ENCODE measurements at regions not wholly inside any gene's neighbourhood (a gene's known extent, or its start where the extent isn't known, plus 50 kb on each side); places are given as distances from the start of the nearest gene placed in this dataset.
"Not testable (repeated sequence)": the region's sequence is repeated elsewhere in the genome, so short reads cannot be mapped to it uniquely, and the experiment has no call there.

DNA sequence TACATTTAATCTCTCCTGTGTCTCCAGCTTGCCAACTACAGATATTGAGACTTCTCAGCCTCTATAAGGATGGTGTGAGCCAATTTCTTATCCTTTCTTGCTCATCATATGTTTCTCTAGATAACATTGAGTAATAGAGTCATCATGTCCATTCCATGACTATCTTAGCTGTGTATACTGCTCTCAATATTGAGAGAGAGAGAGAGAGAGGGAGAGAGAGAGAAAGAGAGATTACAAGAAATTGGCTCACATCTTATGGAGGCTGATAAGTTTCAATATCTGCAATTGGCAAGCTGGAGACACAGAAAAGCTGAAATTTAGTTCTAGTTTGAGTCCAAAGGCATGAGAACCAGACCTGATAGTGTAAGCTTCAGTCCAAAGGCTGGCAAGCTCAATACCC lies 110.8 kb upstream of the MSMB start:
- not testable (repeated sequence) for H3K4me3 ChIP-seq (ENCODE audit: low read length); H3K9me3 ChIP-seq (ENCODE audit: low read length); H3K4me1 ChIP-seq (ENCODE audit: insufficient read depth, low read length); H3K27me3 ChIP-seq (ENCODE audit: insufficient read depth, low read length); H3K36me3 ChIP-seq (ENCODE audit: insufficient read depth, low read length); H2AFZ ChIP-seq (ENCODE audit: low read depth, low read length)

GRCh38 chr10:46169736-46170135 lies 117.1 kb upstream of the ANTXRL start:
- Histone ChIP-seq H3K36me3 (ENCODE audit: insufficient read depth, low read length) (no peaks in the 10 kb centered on the region), H3K4me1 (ENCODE audit: insufficient read depth, low read length) (no peaks in the 10 kb centered on the region), H3K4me3 (ENCODE audit: low read length) (no peak overlapping the region), H3K9me3 (ENCODE audit: low read length) (no peaks in the 10 kb centered on the region), H3K27me3 (ENCODE audit: insufficient read depth, low read length) (no peaks in the 10 kb centered on the region), H2AFZ (ENCODE audit: low read depth, low read length) (no peak overlapping the region)

DNA sequence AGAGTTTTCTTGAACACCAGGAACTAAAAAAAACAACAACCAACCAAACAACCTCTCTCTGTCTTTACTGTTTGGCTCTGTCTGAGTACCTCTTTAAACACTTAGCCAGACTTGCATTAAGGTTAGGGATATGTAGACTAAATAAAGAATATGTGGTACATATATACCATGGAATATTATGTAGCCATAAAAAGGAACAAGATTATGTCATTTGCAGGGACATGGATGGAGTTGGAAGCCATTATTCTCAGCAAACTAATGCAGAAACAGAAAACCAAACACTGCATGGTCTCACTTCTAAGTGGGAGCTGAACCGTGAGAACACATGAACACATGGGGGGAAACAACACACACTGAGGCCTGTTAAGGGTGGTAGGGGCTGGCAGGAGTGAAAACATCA lies 116.0 kb upstream of the ANTXRL start:
- no peak overlapping the region for H3K4me3 ChIP-seq (ENCODE audit: low read length)
- no peaks in the 10 kb centered on the region for H3K36me3 ChIP-seq (ENCODE audit: insufficient read depth, low read length)
- no peak overlapping the region for H2AFZ ChIP-seq (ENCODE audit: low read depth, low read length)
- H3K9me3 ChIP-seq (ENCODE audit: low read length): no peaks in the 10 kb centered on the region
- H3K4me1 ChIP-seq (ENCODE audit: insufficient read depth, low read length): no peaks in the 10 kb centered on the region
- H3K27me3 ChIP-seq (ENCODE audit: insufficient read depth, low read length): no peaks in the 10 kb centered on the region

DNA sequence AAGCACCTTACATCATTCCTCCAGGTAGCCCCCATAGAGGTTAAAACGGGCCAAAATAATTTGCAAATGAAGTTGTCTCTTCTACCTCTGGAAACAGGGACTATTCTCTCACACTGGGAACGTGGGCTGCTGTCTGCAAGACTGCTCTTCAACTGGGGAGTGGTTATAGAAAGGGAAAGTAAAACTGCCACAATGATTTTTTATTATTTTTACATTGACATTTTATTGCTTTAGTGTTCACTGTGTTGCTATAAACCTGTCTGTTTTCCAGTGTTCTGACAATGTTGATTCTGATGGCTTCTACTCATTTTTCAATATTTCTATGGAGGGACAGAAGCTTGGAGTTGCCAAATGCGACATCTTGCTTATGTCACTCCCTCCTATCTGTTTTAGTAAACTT lies 115.1 kb upstream of the ANTXRL start:
- H3K27me3 ChIP-seq (ENCODE audit: insufficient read depth, low read length): no peaks in the 10 kb centered on the region

GRCh38 chr10:46175296-46175695 lies 111.5 kb upstream of the ANTXRL start:
- no peaks in the 10 kb centered on the region for H3K27me3 ChIP-seq (ENCODE audit: insufficient read depth, low read length)
- no peak overlapping the region for H3K4me3 ChIP-seq (ENCODE audit: low read length)
- no peak overlapping the region for H2AFZ ChIP-seq (ENCODE audit: low read depth, low read length)
- H3K9me3 ChIP-seq (ENCODE audit: low read length): no peaks in the 10 kb centered on the region
- H3K36me3 ChIP-seq (ENCODE audit: insufficient read depth, low read length): no peaks in the 10 kb centered on the region
- H3K4me1 ChIP-seq (ENCODE audit: insufficient read depth, low read length): no peaks in the 10 kb centered on the region

More for the DNA sequence above, 115.1 kb upstream of the ANTXRL start:
- Histone ChIP-seq H3K36me3 (ENCODE audit: insufficient read depth, low read length) (no peaks in the 10 kb centered on the region), H3K9me3 (ENCODE audit: low read length) (no peaks in the 10 kb centered on the region), H3K4me1 (ENCODE audit: insufficient read depth, low read length) (no peaks in the 10 kb centered on the region), H2AFZ (ENCODE audit: low read depth, low read length) (no peak overlapping the region), H3K4me3 (ENCODE audit: low read length) (no peak overlapping the region)

GRCh38 chr10:46175831-46176230 lies 111.0 kb upstream of the ANTXRL start:
- no peak overlapping the region for H2AFZ ChIP-seq (ENCODE audit: low read depth, low read length)
- H3K4me3 ChIP-seq (ENCODE audit: low read length): no peak overlapping the region
- no peaks in the 10 kb centered on the region for H3K9me3 ChIP-seq (ENCODE audit: low read length)
- H3K4me1 ChIP-seq (ENCODE audit: insufficient read depth, low read length): no peaks in the 10 kb centered on the region
- no peaks in the 10 kb centered on the region for H3K36me3 ChIP-seq (ENCODE audit: insufficient read depth, low read length)
- no peaks in the 10 kb centered on the region for H3K27me3 ChIP-seq (ENCODE audit: insufficient read depth, low read length)

DNA sequence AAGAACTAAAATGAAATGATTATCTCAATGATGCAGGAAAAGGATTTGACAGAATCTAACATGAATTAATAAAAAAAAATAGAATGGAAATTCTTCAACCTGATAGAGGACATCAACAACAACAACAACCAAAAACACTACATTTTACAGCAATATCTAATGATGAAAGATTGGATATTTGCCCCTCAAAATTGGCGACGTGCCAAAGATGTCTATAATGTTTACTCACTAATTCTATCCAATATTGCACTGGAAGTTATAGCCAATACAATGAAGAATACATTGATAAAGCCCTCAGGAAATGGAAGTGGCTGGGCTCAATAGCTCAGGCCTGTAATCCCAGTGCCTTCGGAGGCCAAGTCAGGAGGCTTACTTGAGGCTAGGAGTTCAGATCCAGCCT lies 99.4 kb upstream of the ANTXRL start:
- H2AFZ ChIP-seq (ENCODE audit: low read depth, low read length); H3K27me3 ChIP-seq (ENCODE audit: insufficient read depth, low read length); H3K4me3 ChIP-seq (ENCODE audit: low read length); H3K4me1 ChIP-seq (ENCODE audit: insufficient read depth, low read length); H3K36me3 ChIP-seq (ENCODE audit: insufficient read depth, low read length); H3K9me3 ChIP-seq (ENCODE audit: low read length): not testable (repeated sequence)

- H3K4me1 ChIP-seq (ENCODE audit: insufficient read depth, low read length): no peaks in the 10 kb centered on the region
- H2AFZ ChIP-seq (ENCODE audit: low read depth, low read length): no peak overlapping the region
- H3K36me3 ChIP-seq (ENCODE audit: insufficient read depth, low read length): no peaks in the 10 kb centered on the region
Measured at GRCh38 chr10:46197050-46197449, 89.7 kb upstream of the ANTXRL start.

GRCh38 chr10:46198516-46198915 lies 88.3 kb upstream of the ANTXRL start:
- Histone ChIP-seq H2AFZ (ENCODE audit: low read depth, low read length) (no peak overlapping the region), H3K27me3 (ENCODE audit: insufficient read depth, low read length) (no peaks in the 10 kb centered on the region), H3K36me3 (ENCODE audit: insufficient read depth, low read length) (no peaks in the 10 kb centered on the region), H3K9me3 (ENCODE audit: low read length) (no peaks in the 10 kb centered on the region), H3K4me1 (ENCODE audit: insufficient read depth, low read length) (no peaks in the 10 kb centered on the region), H3K4me3 (ENCODE audit: low read length) (no peak overlapping the region)

More at GRCh38 chr10:46197050-46197449, 89.7 kb upstream of the ANTXRL start:
- Histone ChIP-seq H3K4me3 (ENCODE audit: low read length) (no peak overlapping the region), H3K27me3 (ENCODE audit: insufficient read depth, low read length) (no peaks in the 10 kb centered on the region), H3K9me3 (ENCODE audit: low read length) (no peaks in the 10 kb centered on the region)

DNA sequence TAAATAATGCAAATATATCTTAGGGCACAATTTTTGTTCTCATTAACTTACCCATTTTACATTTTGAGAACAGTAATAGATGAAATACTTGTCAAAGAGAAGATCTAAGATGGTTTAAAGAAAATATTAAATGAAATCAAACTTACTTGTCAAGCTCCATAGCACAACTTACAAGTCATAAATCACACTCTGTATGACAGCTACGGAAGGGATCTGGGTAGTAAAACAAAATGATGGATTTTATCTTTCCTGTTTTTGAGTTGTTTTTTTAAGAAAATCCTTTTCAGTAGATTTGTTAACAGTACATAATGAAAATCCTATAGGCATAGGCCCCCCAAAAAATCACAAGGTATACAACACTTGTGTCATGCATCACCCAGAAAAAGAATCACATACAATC lies 84.4 kb upstream of the ANTXRL start:
- H3K27me3 ChIP-seq (ENCODE audit: insufficient read depth, low read length): not testable (repeated sequence)

GRCh38 chr10:46204482-46205102 lies 82.2 kb upstream of the ANTXRL start:
- H3K36me3 ChIP-seq (ENCODE audit: insufficient read depth, low read length); H3K27me3 ChIP-seq (ENCODE audit: insufficient read depth, low read length): not testable (repeated sequence)

More for the DNA sequence above, 84.4 kb upstream of the ANTXRL start:
- not testable (repeated sequence) for H3K4me3 ChIP-seq (ENCODE audit: low read length); H3K36me3 ChIP-seq (ENCODE audit: insufficient read depth, low read length); H2AFZ ChIP-seq (ENCODE audit: low read depth, low read length); H3K9me3 ChIP-seq (ENCODE audit: low read length); H3K4me1 ChIP-seq (ENCODE audit: insufficient read depth, low read length)

DNA sequence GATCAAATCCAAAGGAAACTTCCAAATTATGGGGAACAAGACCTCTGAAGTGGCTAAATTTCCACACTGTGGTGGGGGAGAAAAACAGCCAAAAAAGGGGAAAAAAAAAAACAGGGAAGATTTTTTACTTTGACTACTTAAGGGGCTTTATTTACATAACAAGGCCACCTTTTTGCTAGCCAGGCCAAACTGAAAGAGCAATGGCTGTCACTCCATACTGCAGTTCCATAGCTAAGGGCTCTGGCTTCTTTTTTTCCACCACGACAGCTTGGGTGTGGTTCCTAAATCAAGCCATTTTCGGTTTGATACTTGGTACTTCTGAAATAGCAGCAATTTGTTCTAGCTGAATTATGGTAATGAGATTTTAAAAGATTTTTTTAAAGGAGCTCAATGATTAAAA lies 76.4 kb upstream of the ANTXRL start:
- H3K4me3 ChIP-seq (ENCODE audit: low read length); H3K9me3 ChIP-seq (ENCODE audit: low read length); H3K4me1 ChIP-seq (ENCODE audit: insufficient read depth, low read length); H2AFZ ChIP-seq (ENCODE audit: low read depth, low read length); H3K27me3 ChIP-seq (ENCODE audit: insufficient read depth, low read length); H3K36me3 ChIP-seq (ENCODE audit: insufficient read depth, low read length): not testable (repeated sequence)

More at GRCh38 chr10:46204482-46205102, 82.2 kb upstream of the ANTXRL start:
- H3K4me3 ChIP-seq (ENCODE audit: low read length); H3K9me3 ChIP-seq (ENCODE audit: low read length); H3K4me1 ChIP-seq (ENCODE audit: insufficient read depth, low read length); H2AFZ ChIP-seq (ENCODE audit: low read depth, low read length): not testable (repeated sequence)

DNA sequence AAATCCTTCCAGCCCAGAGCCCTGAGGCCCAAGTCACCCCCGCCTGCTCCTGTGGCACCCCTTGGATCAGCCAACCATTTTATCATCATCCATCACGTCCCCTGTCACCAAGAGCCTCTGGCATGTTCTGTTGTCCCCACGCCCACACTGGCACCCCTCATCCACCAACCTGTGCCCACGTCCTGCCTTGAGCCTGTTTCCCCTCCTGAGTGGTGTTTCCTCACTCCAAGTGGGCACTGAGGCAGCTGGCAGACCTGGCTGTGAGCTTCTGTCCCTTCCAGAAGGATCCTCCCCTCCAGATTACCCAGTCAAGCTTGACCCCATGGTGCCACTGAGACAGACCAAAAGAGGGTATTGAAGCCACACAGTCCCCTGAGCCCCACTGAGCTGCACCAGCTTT lies 71.4 kb upstream of the ANTXRL start:
- Histone ChIP-seq H3K36me3 (ENCODE audit: insufficient read depth, low read length) (no peaks in the 10 kb centered on the region), H3K9me3 (ENCODE audit: low read length) (no peaks in the 10 kb centered on the region), H3K4me1 (ENCODE audit: insufficient read depth, low read length) (no peaks in the 10 kb centered on the region), H3K27me3 (ENCODE audit: insufficient read depth, low read length) (no peaks in the 10 kb centered on the region), H2AFZ (ENCODE audit: low read depth, low read length) (no peak overlapping the region), H3K4me3 (ENCODE audit: low read length) (no peak overlapping the region)

DNA sequence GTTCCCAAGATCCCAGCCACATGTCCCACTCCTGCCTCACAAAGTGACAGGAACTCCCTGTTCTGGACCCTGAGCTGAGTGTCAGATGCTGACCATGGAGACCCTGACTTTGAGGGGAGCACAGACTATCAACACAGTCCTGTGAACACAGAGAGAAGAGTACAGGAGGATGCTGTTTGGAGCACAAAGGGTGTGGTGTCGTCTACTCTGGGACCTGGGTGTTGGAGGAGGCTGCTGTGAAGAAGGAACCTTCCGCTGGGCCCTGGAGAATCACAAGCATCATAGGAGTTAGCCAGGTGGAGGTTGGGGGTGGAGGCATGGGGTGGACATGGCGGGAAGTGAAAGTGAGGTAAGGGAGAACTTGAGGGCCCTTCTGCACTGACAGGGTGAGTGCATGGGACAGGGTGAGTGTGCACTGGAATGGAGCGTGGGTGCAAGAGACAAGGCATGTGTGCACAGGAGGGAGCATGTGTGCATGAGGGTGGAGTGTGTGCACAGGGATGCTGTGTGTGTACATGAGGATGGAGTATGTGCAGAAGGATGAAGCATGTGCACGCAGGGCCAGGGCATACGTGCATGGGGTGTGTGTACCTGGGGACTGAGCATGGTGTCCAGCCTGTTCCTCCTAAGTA lies 70.7 kb upstream of the ANTXRL start:
- no peak overlapping the region for H3K4me3 ChIP-seq (ENCODE audit: low read length)
- H3K9me3 ChIP-seq (ENCODE audit: low read length): no peaks in the 10 kb centered on the region
- no peaks in the 10 kb centered on the region for H3K27me3 ChIP-seq (ENCODE audit: insufficient read depth, low read length)
- H2AFZ ChIP-seq (ENCODE audit: low read depth, low read length): no peak overlapping the region
- no peaks in the 10 kb centered on the region for H3K36me3 ChIP-seq (ENCODE audit: insufficient read depth, low read length)
- H3K4me1 ChIP-seq (ENCODE audit: insufficient read depth, low read length): no peaks in the 10 kb centered on the region
